GM12878 (cell line): ENCODE measurements at regions not wholly inside any gene's neighbourhood (a gene's known extent, or its start where the extent isn't known, plus 50 kb on each side); places are given as distances from the start of the nearest gene placed in this dataset.
A peak's percentile ranks its signal among the peaks of the same experiment; 100 is the strongest.

ENCODE experiments used
- ATAC-seq: fragments of 200-7000 bp; cut with Tn5 transposase; 3 replicates; pipeline ENCODE4 v1.9.1; 2020; ENCODE audit warnings: mild to moderate bottlenecking, moderate library complexity
- BruUV-seq: library from RNA; stranded (reverse); fragments of 400-500 nt; replicated peaks from 2 replicates; lab custom pipeline; 2021; lab: Mats Ljungman, UMichigan
- CTCF ChIA-PET: fragments of 300-600 bp; sonication (Branson Sonifier 250); formaldehyde crosslinking; extraction: SDS; loops from one replicate; lab custom pipeline; 2021; ENCODE audit warnings: inconsistent platforms; lab: Yijun Ruan, JAX
- POLR2A ChIA-PET: fragments of 350-600 bp; formaldehyde crosslinking; extraction: SDS; loops from one replicate; lab custom pipeline; 2021; ENCODE audit warnings: inconsistent platforms; lab: Charles Lee
- RAD21 ChIA-PET: fragments of 300-600 bp; sonication (Branson Sonifier 250); formaldehyde crosslinking; loops from one replicate; lab custom pipeline; 2023; ENCODE audit warnings: antibody characterized with exemption; ENCODE audit not compliant: unreplicated experiment; lab: Charles Lee
- SMC1A ChIA-PET: fragments of 300-600 bp; sonication (Branson Sonifier 250); formaldehyde crosslinking; loops from one replicate; lab custom pipeline; 2023; ENCODE audit not compliant: unreplicated experiment, uncharacterized antibody; lab: Charles Lee
- DNase-seq: peaks from one replicate; pipeline ENCODE4 v3.0.0-alpha.2; 2011; ENCODE audit warnings: low read depth, low spot score
- FAIRE-seq: peaks from 3 replicates; lab custom pipeline; 2011; peaks lifted over from hg19 to GRCh38; lab: Jason Lieb, UNC
- H2AFZ ChIP-seq: 2 replicates; pipeline ENCODE4 v1.6.0; 2011; ENCODE audit warnings: low read depth, low read length, control low read depth; ENCODE audit not compliant: control insufficient read depth
- H3K27ac ChIP-seq: 2 replicates; pipeline ENCODE4 v1.5.1; 2011; ENCODE audit warnings: control low read depth; ENCODE audit not compliant: control insufficient read depth, insufficient read depth
- H3K27me3 ChIP-seq, 2 experiments: replicated peaks in 1 of 2; 2 replicates each; pipeline versions ENCODE4 v1.6.0 to v1.6.1; 2011; ENCODE audit warnings: low read length in 1 of 2; ENCODE audit not compliant: control insufficient read depth in 2 of 2, insufficient read depth in 2 of 2
- H3K36me3 ChIP-seq, 2 experiments: 2 replicates each; pipeline ENCODE4 v1.5.1; 2011; ENCODE audit warnings: low read length in 1 of 2; ENCODE audit not compliant: control insufficient read depth in 2 of 2, insufficient read depth in 2 of 2
- H3K4me1 ChIP-seq: 2 replicates; pipeline ENCODE4 v1.6.1; 2011; ENCODE audit warnings: mild to moderate bottlenecking, low read length, moderate library complexity, mixed read lengths; ENCODE audit not compliant: control insufficient read depth, insufficient read depth
- H3K4me2 ChIP-seq: 2 replicates; pipeline ENCODE4 v1.6.0; 2011; ENCODE audit warnings: control low read depth; ENCODE audit not compliant: control insufficient read depth, insufficient read depth
- H3K4me3 ChIP-seq: fragments of 200-600 bp; sonication (generic); 2 replicates; pipeline ENCODE4 v1.5.1; 2016
- H3K79me2 ChIP-seq: 2 replicates; pipeline ENCODE4 v1.6.0; 2011; ENCODE audit warnings: low read length; ENCODE audit not compliant: control insufficient read depth, insufficient read depth
- H3K9ac ChIP-seq: 2 replicates; pipeline ENCODE4 v1.8.0; 2011; ENCODE audit warnings: low read length, control low read depth, mixed read lengths; ENCODE audit not compliant: control insufficient read depth, insufficient read depth
- H3K9me3 ChIP-seq: replicated peaks from 3 replicates; pipeline ENCODE4 v1.5.1; 2011; ENCODE audit warnings: mild to moderate bottlenecking, low read length; ENCODE audit not compliant: control insufficient read depth, insufficient read depth
- H4K20me1 ChIP-seq: 2 replicates; pipeline ENCODE4 v1.6.0; 2011; ENCODE audit not compliant: control insufficient read depth, insufficient read depth
- BHLHE40 ChIP-seq, 2 experiments: fragments of 450-650 bp in 1 of 2; IDR thresholded peaks; 2 replicates each; pipeline ENCODE4 v1.6.1; 2011 to 2017; ENCODE audit warnings: low read depth in 2 of 2, borderline replicate concordance in 1 of 2, improper control_type of control experiment in 1 of 2, low read length in 1 of 2, mild to moderate bottlenecking in 1 of 2
- EED ChIP-seq: sonication (generic); IDR thresholded peaks from 2 replicates; pipeline ENCODE4 v1.6.1; 2016; ENCODE audit warnings: antibody characterized with exemption, low read depth
- FOXK2 ChIP-seq: fragments of 450-650 bp; IDR thresholded peaks from 2 replicates; pipeline ENCODE4 v1.6.1; 2017; ENCODE audit warnings: mild to moderate bottlenecking, moderate library complexity
- IRF4 ChIP-seq: IDR thresholded peaks from 2 replicates; pipeline ENCODE4 v1.6.1; 2011; ENCODE audit warnings: low read depth, low read length
- NR2C1 ChIP-seq: fragments of 450-650 bp; IDR thresholded peaks from 2 replicates; pipeline ENCODE4 v1.6.1; 2017; ENCODE audit warnings: antibody characterized with exemption, mild to moderate bottlenecking, moderate library complexity
- RELA ChIP-seq: fragments of 450-650 bp; IDR thresholded peaks from 2 replicates; pipeline ENCODE4 v1.8.0; 2014; ENCODE audit warnings: borderline replicate concordance; ENCODE audit not compliant: partially characterized antibody
- SIN3A ChIP-seq: IDR thresholded peaks from 2 replicates; pipeline ENCODE4 v1.6.1; 2012; ENCODE audit warnings: low read depth, low read length, improper control_type of control experiment
- TCF12 ChIP-seq: IDR thresholded peaks from 2 replicates; pipeline ENCODE4 v1.6.1; 2011; ENCODE audit warnings: low read depth, mild to moderate bottlenecking, low read length
- TCF3 ChIP-seq: IDR thresholded peaks from 2 replicates; pipeline ENCODE4 v1.6.1; 2012; ENCODE audit warnings: low read depth, mild to moderate bottlenecking, low read length, borderline replicate concordance; ENCODE audit not compliant: insufficient read depth
- ZNF217 ChIP-seq: fragments of 450-650 bp; IDR thresholded peaks from 2 replicates; pipeline ENCODE4 v1.6.1; 2017; ENCODE audit warnings: antibody characterized with exemption, mild to moderate bottlenecking
- ZZZ3 ChIP-seq: IDR thresholded peaks from 2 replicates; pipeline ENCODE4 v1.6.1; 2011; ENCODE audit warnings: low read depth; ENCODE audit not compliant: control insufficient read depth, insufficient read length
- WGBS: methylation state at CpG from one replicate; pipeline ENCODE4 v1.1.6; 2016; ENCODE audit warnings: low lambda C conversion rate; ENCODE audit not compliant: insufficient replicate concordance, insufficient coverage; ENCODE audit errors: missing lambda C conversion rate; 5-methylcytosine and 5-hydroxymethylcytosine counted together
- in situ Hi-C: fragments of 300-500 bp; cut with MboI; formaldehyde crosslinking; loops from 9 replicates; pipeline ENCODE4 v1.14.3; 2018; ENCODE audit warnings: mixed read lengths
- intact Hi-C: fragments of 100-400 bp; cut with micrococcal nuclease; formaldehyde crosslinking; loops from one replicate; pipeline ENCODE4 v1.14.2; 2022; ENCODE audit not compliant: unreplicated experiment
- TF ChIP-seq, protein P1 (sequence below): IDR thresholded peaks from 2 replicates; pipeline ENCODE4 v1.6.1; 2011; ENCODE audit warnings: low read depth, mild to moderate bottlenecking, low read length, moderate library complexity, borderline replicate concordance; ENCODE audit errors: extremely low read depth
- TF ChIP-seq, protein P2 (sequence below): IDR thresholded peaks from 2 replicates; pipeline ENCODE4 v1.6.1; 2012; ENCODE audit warnings: low read depth, low read length, improper control_type of control experiment
- TF ChIP-seq, protein P3 (sequence below): fragments of 450-650 bp; conservative IDR thresholded peaks from 2 replicates; pipeline ENCODE4 v1.6.1; 2017; ENCODE audit warnings: mild to moderate bottlenecking, moderate library complexity
- TF ChIP-seq, protein P4 (sequence below): fragments of 450-650 bp; IDR thresholded peaks from 2 replicates; pipeline ENCODE4 v1.6.1; 2016; ENCODE audit warnings: mild to moderate bottlenecking
- TF ChIP-seq, protein P5 (sequence below): IDR thresholded peaks from 2 replicates; pipeline ENCODE4 v1.6.1; 2012; ENCODE audit warnings: mild to moderate bottlenecking, low read depth, low read length

DNA sequence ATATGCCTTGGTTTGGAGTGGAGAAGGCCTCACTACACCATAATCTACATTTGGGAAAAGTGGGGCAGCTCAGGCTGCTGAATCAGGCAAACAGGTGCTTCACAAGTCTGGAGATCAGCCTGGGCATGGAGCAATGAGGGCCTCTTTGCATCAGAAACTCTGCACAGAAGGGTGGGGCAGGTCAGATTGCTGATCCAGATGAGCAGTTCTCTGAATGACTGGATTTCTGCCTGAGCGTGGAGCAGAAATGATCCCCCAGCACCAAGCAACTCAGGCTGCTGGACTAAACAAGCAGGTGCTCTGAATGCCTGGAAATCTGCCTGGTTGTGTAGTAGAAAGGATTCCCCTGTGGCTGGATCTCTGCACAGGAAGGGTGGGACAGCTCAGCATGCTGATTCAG lies 605.3 kb upstream of the ZNF804A start:
- DNase-seq = no peak
- ChIA-PET RAD21 (no interaction called here), CTCF (interaction anchor here (0.6 kb wide), 1 partner anchor 855 kb away, joined by 3 read pairs; no protein-coding TSS in a partner anchor), POLR2A (no interaction called here), SMC1A (no interaction called here)
- no peaks in the 10 kb centered on the region for H3K36me3 ChIP-seq
- no peaks in the 10 kb centered on the region; the same call in 2 of the 3 replicates for H3K9me3 ChIP-seq
- H2AFZ ChIP-seq = no peak overlapping the region; the same call in none of the 2 replicates
- no peaks in the 10 kb centered on the region for H3K27me3 ChIP-seq
- no peak for FAIRE-seq
- no peaks in the 10 kb centered on the region for H4K20me1 ChIP-seq
- H3K9ac ChIP-seq = no peak overlapping the region
- 0% methylated on average over 1 of the region's 1 CpG for WGBS
- peak overlapping the region; percentile 53; the same call in 1 of the 2 replicates for H3K4me2 ChIP-seq
- peaks cover 24% of the 10 kb centered on the region for H3K4me1 ChIP-seq
- no peaks in the 10 kb centered on the region for H3K79me2 ChIP-seq
- no peak overlapping the region for H3K4me3 ChIP-seq
- ATAC-seq = no peak
- in situ Hi-C loops (no loop called here), intact Hi-C loops (no loop called here)
- no TSS peak for BruUV-seq
- H3K27ac ChIP-seq = peak overlapping the region; percentile 46
- TF ChIP-seq SIN3A (no peak), BHLHE40 (IDR thresholded peaks at IDR 0.05; ENCODE audit: borderline replicate concordance in 1 of 2, low read depth in 2 of 2, low read length in 1 of 2) (no peak), FOXK2 (no peak), IRF4 (peak; percentile 62; the same call in 1 of the 2 replicates), ZNF217 (no peak), TCF12 (no peak), RELA (no peak), EED (peak; percentile 68), NR2C1 (no peak), ZZZ3 (no peak), TCF3 (0 out of 2 replicates have a peak, but pooled peaks have one; percentile 17)
- TF ChIP-seq, protein P1, sequence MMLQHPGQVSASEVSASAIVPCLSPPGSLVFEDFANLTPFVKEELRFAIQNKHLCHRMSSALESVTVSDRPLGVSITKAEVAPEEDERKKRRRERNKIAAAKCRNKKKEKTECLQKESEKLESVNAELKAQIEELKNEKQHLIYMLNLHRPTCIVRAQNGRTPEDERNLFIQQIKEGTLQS = no peak
- TF ChIP-seq, protein P2, sequence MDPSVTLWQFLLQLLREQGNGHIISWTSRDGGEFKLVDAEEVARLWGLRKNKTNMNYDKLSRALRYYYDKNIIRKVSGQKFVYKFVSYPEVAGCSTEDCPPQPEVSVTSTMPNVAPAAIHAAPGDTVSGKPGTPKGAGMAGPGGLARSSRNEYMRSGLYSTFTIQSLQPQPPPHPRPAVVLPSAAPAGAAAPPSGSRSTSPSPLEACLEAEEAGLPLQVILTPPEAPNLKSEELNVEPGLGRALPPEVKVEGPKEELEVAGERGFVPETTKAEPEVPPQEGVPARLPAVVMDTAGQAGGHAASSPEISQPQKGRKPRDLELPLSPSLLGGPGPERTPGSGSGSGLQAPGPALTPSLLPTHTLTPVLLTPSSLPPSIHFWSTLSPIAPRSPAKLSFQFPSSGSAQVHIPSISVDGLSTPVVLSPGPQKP = no peak
- TF ChIP-seq, protein P3, sequence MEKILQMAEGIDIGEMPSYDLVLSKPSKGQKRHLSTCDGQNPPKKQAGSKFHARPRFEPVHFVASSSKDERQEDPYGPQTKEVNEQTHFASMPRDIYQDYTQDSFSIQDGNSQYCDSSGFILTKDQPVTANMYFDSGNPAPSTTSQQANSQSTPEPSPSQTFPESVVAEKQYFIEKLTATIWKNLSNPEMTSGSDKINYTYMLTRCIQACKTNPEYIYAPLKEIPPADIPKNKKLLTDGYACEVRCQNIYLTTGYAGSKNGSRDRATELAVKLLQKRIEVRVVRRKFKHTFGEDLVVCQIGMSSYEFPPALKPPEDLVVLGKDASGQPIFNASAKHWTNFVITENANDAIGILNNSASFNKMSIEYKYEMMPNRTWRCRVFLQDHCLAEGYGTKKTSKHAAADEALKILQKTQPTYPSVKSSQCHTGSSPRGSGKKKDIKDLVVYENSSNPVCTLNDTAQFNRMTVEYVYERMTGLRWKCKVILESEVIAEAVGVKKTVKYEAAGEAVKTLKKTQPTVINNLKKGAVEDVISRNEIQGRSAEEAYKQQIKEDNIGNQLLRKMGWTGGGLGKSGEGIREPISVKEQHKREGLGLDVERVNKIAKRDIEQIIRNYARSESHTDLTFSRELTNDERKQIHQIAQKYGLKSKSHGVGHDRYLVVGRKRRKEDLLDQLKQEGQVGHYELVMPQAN = no peak
- TF ChIP-seq, protein P4, sequence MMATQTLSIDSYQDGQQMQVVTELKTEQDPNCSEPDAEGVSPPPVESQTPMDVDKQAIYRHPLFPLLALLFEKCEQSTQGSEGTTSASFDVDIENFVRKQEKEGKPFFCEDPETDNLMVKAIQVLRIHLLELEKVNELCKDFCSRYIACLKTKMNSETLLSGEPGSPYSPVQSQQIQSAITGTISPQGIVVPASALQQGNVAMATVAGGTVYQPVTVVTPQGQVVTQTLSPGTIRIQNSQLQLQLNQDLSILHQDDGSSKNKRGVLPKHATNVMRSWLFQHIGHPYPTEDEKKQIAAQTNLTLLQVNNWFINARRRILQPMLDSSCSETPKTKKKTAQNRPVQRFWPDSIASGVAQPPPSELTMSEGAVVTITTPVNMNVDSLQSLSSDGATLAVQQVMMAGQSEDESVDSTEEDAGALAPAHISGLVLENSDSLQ = no peak
- TF ChIP-seq, protein P5, sequence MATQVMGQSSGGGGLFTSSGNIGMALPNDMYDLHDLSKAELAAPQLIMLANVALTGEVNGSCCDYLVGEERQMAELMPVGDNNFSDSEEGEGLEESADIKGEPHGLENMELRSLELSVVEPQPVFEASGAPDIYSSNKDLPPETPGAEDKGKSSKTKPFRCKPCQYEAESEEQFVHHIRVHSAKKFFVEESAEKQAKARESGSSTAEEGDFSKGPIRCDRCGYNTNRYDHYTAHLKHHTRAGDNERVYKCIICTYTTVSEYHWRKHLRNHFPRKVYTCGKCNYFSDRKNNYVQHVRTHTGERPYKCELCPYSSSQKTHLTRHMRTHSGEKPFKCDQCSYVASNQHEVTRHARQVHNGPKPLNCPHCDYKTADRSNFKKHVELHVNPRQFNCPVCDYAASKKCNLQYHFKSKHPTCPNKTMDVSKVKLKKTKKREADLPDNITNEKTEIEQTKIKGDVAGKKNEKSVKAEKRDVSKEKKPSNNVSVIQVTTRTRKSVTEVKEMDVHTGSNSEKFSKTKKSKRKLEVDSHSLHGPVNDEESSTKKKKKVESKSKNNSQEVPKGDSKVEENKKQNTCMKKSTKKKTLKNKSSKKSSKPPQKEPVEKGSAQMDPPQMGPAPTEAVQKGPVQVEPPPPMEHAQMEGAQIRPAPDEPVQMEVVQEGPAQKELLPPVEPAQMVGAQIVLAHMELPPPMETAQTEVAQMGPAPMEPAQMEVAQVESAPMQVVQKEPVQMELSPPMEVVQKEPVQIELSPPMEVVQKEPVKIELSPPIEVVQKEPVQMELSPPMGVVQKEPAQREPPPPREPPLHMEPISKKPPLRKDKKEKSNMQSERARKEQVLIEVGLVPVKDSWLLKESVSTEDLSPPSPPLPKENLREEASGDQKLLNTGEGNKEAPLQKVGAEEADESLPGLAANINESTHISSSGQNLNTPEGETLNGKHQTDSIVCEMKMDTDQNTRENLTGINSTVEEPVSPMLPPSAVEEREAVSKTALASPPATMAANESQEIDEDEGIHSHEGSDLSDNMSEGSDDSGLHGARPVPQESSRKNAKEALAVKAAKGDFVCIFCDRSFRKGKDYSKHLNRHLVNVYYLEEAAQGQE = no peak
